ENCODE measurements at regions not wholly inside any gene's neighbourhood (a gene's known extent, or its start where the extent isn't known, plus 50 kb on each side); places are given as distances from the start of the nearest gene placed in this dataset.

GRCh38 chr11:98027652-98028051, 993.1 kb upstream of the CNTN5 start:
- no peak for TF ChIP-seq CTCF (IDR thresholded peaks at IDR 0.05)
- no peak for TF ChIP-seq EP300 (IDR thresholded peaks at IDR 0.05)
- TF ChIP-seq POLR2A (IDR thresholded peaks at IDR 0.05) = no peak
- no peak for TF ChIP-seq POLR2AphosphoS5 (IDR thresholded peaks at IDR 0.05)

All from sigmoid colon (tissue), 4 donors.